ENCODE measurements at regions not wholly inside any gene's neighbourhood (a gene's known extent, or its start where the extent isn't known, plus 50 kb on each side); places are given as distances from the start of the nearest gene placed in this dataset.

DNA sequence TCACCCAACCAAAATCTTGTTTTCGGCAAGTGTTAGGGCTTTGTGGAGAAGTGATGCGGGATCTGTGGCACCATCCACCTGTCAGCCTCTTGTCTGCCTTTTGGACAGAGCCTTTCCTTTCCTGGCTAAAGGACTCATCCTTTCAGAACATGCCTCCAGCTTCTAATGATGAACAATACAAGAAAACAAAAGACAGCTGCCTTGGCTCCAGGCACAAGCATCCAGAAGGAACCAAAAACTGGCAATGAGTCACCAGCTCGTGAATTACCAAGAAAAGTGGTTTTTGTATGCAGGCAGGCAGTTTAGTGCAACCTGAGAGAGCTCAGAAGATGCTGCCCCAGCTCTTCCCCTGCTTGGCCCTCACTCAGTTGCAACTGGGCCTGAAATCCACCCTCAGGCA is 84.6 kb upstream of the NAMPT start:
- TF ChIP-seq EGR1 (IDR thresholded peaks at IDR 0.05): no peak
- no peak for TF ChIP-seq ZBTB7A (IDR thresholded peaks at IDR 0.05; ENCODE audit: low read depth)
- TF ChIP-seq EP300 (IDR thresholded peaks at IDR 0.05; ENCODE audit: borderline replicate concordance): no peak
